GM12872 (cell line): ENCODE measurements at regions not wholly inside any gene's neighbourhood (a gene's known extent, or its start where the extent isn't known, plus 50 kb on each side); places are given as distances from the start of the nearest gene placed in this dataset.

Experiments used
- TF ChIP-seq, protein P1 (sequence below): IDR thresholded peaks from 3 replicates; pipeline ENCODE4 v1.5.1; 2011; ENCODE audit warnings: low read depth, mild to moderate bottlenecking, low read length, moderate library complexity; ENCODE audit not compliant: insufficient read depth

- TF ChIP-seq, protein P1, sequence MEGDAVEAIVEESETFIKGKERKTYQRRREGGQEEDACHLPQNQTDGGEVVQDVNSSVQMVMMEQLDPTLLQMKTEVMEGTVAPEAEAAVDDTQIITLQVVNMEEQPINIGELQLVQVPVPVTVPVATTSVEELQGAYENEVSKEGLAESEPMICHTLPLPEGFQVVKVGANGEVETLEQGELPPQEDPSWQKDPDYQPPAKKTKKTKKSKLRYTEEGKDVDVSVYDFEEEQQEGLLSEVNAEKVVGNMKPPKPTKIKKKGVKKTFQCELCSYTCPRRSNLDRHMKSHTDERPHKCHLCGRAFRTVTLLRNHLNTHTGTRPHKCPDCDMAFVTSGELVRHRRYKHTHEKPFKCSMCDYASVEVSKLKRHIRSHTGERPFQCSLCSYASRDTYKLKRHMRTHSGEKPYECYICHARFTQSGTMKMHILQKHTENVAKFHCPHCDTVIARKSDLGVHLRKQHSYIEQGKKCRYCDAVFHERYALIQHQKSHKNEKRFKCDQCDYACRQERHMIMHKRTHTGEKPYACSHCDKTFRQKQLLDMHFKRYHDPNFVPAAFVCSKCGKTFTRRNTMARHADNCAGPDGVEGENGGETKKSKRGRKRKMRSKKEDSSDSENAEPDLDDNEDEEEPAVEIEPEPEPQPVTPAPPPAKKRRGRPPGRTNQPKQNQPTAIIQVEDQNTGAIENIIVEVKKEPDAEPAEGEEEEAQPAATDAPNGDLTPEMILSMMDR = no peak
Observed at GRCh38 chr1:208717525-208717924, 473.3 kb upstream of the PLXNA2 start.

- TF ChIP-seq, protein P1 = no peak
Observed at GRCh38 chr1:208722592-208722991, 478.4 kb upstream of the PLXNA2 start.

- TF ChIP-seq, protein P1 = no peak
Observed at GRCh38 chr1:208724079-208724478, 479.9 kb upstream of the PLXNA2 start.

GRCh38 chr1:208728815-208729214 is 484.6 kb upstream of the PLXNA2 start:
- TF ChIP-seq, protein P1 = no peak

- TF ChIP-seq, protein P1 = no peak
Observed at GRCh38 chr1:208731981-208732821, 488.0 kb upstream of the PLXNA2 start.

- TF ChIP-seq, protein P1 = no peak
Observed at GRCh38 chr1:208737161-208737560, 493.0 kb upstream of the PLXNA2 start.

- TF ChIP-seq, protein P1 = peak; percentile 35; the same call in 1 of the 3 replicates
Observed at GRCh38 chr1:208737922-208738321, 493.7 kb upstream of the PLXNA2 start.
